T47D (cell line): ENCODE measurements at regions not wholly inside any gene's neighbourhood (a gene's known extent, or its start where the extent isn't known, plus 50 kb on each side); places are given as distances from the start of the nearest gene placed in this dataset.

Experiments
- DNase-seq, 2 experiments: peaks; one replicate each; pipeline versions ENCODE4 v3.0.0 to v3.0.0-alpha.2; 2011 to 2012; ENCODE audit warnings: low read depth in 1 of 2, low spot score in 1 of 2
- JUND ChIP-seq: IDR thresholded peaks from 2 replicates; pipeline ENCODE4 v1.6.1; 2012; ENCODE audit warnings: low read depth
- in situ Hi-C: cut with HindIII; loops from 2 replicates; pipeline ENCODE4 v1.10.0; 2016; ENCODE audit warnings: low sequenced_read_pairs, low pct_unique_long_range_greater_than_20kb

DNA sequence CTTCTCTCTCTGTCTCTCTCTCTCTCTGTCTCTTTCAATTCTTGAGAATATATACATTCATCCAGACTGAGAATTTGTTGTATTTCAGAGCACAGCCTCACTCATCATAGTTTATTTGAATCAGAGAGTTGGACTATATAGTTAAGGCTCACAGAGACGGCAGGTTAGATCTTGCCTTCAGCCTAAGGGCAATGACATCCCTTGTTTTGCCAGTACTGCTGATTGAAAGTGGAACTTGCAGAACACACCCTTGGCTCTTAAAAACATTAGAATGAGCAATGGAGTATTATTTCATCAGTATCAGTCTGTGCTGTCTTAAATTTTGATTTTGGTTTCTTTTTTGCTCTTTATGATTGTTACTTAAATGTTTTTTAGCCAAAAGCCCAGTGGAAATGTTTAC is 62.0 kb upstream of the DSG1 start:
- in situ Hi-C loops, result no loop called here
- no peak for DNase-seq
- TF ChIP-seq JUND, result no peak

DNA sequence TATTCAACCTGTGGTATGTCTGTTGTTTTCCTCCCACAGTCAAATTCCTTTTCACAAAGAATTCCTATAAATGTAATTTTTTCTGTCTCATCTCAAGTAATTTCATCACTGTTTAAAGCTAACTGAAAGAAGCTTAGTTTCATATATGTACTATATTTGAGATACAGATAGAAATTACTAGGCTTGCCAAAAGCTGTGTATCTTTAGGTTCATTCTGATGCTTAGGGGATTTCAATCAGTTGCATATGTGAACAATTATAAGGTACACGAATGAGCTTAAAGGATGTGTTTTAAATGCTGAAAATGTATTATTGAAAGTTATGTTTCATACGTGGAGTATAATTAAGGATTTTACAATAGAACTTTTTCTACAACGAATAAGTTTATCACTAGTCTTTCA is 59.2 kb upstream of the DSG1 start:
- no peak for DNase-seq
- no peak for TF ChIP-seq JUND
- in situ Hi-C loops, result no loop called here

DNA sequence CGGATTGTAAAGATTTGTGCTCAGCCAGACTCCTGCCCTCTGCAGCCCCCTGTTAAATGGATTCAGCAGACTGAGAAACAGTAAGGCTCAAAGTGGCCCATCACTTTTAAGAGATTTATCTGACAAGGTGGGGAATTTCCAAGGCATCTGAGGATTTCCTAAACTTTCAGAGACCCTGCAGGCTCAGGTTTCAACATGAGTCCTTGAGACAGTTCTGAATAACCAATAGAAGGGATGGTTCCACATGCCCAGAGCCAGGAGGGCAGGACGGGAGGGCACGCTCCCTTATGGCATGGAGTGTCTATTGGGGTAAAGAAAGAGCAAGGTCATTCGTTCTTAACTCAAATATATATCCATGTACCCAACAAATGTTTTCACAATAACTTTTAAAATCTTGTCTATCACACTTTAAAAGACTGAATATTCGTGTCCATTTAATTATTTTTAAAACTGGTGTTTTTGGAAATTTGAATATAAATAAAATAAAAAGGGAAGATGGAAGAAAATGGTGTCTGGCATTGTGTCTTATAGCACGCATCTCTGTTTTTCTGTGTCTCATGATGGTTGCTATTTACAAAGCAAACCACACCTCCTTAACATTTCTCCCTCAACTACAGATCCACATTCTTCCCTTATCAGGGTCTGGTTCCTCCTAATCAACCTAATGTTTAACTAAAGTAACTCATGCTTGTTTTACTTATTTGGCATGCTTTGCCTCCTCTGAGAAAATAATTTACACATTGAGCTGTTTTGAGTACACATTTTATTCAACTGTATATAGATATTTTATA is 56.0 kb upstream of the DSG1 start:
- in situ Hi-C loops, result no loop called here
- no peak for TF ChIP-seq JUND
- no peak for DNase-seq

DNA sequence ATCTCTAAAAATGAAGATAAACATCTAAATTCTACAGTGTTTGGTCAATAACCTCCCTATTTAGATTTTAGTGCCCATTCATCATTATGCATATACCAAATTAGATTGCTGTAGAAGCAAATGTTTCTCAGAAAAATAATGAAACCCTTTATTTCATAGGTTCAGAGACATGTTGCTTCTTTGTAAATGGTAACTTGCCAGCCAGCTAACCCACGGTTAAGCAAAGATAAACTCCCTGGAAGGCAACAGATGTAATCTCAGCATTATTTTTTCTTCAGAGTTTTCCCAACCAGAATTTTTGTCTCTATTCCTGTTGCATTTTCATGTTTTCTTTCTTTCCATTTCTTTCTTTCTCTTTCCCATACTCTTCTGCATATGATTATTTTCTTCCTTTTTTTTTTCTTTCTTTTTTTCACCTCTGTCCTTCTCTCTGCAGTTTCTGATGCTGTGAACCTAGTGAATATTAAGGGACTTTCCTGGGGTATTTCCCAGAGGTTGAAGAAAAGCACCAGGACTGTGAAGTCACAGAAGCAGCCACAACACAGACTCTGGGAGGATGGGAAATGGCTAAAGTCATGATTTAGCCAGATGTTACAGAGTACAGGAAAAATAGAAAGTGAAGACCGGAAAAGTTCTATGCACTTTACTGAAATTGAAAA is 50.0 kb upstream of the DSG1 start:
- in situ Hi-C loops, result no loop called here
- no peak for DNase-seq
- TF ChIP-seq JUND, result no peak
